Keratinocyte (primary cell): ENCODE measurements at regions not wholly inside any gene's neighbourhood (a gene's known extent, or its start where the extent isn't known, plus 50 kb on each side); places are given as distances from the start of the nearest gene placed in this dataset.

ENCODE experiments used
- DNase-seq: peaks from one replicate; pipeline ENCODE4 v3.0.0-alpha.2; 2011; ENCODE audit warnings: low read depth, missing footprints, low spot score
- FAIRE-seq: peaks from 2 replicates; lab custom pipeline; 2011; peaks lifted over from hg19 to GRCh38; lab: Jason Lieb, UNC
- H2AFZ ChIP-seq: 2 replicates; pipeline ENCODE4 v1.6.0; 2012; ENCODE audit warnings: low read length, control low read depth, inconsistent platforms; ENCODE audit not compliant: control insufficient read depth
- H3K27ac ChIP-seq: 2 replicates; pipeline ENCODE4 v1.5.1; 2011; ENCODE audit warnings: low read length; ENCODE audit not compliant: control insufficient read depth, insufficient read depth
- H3K27me3 ChIP-seq: 3 replicates; pipeline ENCODE4 v1.6.0; 2011; ENCODE audit warnings: low read length; ENCODE audit not compliant: control insufficient read depth, insufficient read depth; ENCODE audit errors: extremely low read depth
- H3K36me3 ChIP-seq, 2 experiments: 2 replicates in 1 of 2; 3 replicates in 1 of 2; pipeline ENCODE4 v1.5.1; 2011; ENCODE audit warnings: low read length in 2 of 2, mild to moderate bottlenecking in 1 of 2; ENCODE audit not compliant: control insufficient read depth in 2 of 2, insufficient read depth in 2 of 2; ENCODE audit errors: extremely low read depth in 1 of 2
- H3K4me1 ChIP-seq: 3 replicates; pipeline ENCODE4 v1.5.1; 2011; ENCODE audit warnings: low read length; ENCODE audit not compliant: control insufficient read depth, insufficient read depth; ENCODE audit errors: extremely low read depth
- H3K4me2 ChIP-seq: 3 replicates; pipeline ENCODE4 v1.6.0; 2011; ENCODE audit warnings: low read depth, low read length; ENCODE audit not compliant: control insufficient read depth, insufficient read depth; ENCODE audit errors: extremely low read depth
- H3K4me3 ChIP-seq, 3 experiments: fragments of 200-600 bp in 1 of 3; sonication (generic) in 1 of 3; 2 replicates in 2 of 3; 3 replicates in 1 of 3; pipeline ENCODE4 v1.5.1; 2011 to 2016; ENCODE audit warnings: low read length in 3 of 3, mild to moderate bottlenecking in 3 of 3, control low read depth in 2 of 3, inconsistent platforms in 1 of 3, low read depth in 1 of 3, mixed read lengths in 1 of 3, mixed run types in 1 of 3, moderate library complexity in 1 of 3; ENCODE audit not compliant: control insufficient read depth in 2 of 3, insufficient read depth in 2 of 3; ENCODE audit errors: extremely low read depth in 1 of 3
- H3K79me2 ChIP-seq: 2 replicates; pipeline ENCODE4 v1.6.0; 2012; ENCODE audit warnings: low read length; ENCODE audit not compliant: control insufficient read depth, insufficient read depth
- H3K9ac ChIP-seq: 3 replicates; pipeline ENCODE4 v1.6.0; 2011; ENCODE audit warnings: low read length; ENCODE audit not compliant: control insufficient read depth, insufficient read depth; ENCODE audit errors: extremely low read depth
- H3K9me1 ChIP-seq: 3 replicates; pipeline ENCODE4 v1.6.0; 2011; ENCODE audit warnings: low read length; ENCODE audit not compliant: control insufficient read depth, insufficient read depth; ENCODE audit errors: extremely low read depth
- H3K9me3 ChIP-seq: 2 replicates; pipeline ENCODE4 v1.5.1; 2012; ENCODE audit warnings: low read depth, low read length; ENCODE audit not compliant: control insufficient read depth
- H4K20me1 ChIP-seq: 3 replicates; pipeline ENCODE4 v1.6.0; 2011; ENCODE audit warnings: low read length; ENCODE audit not compliant: control insufficient read depth, insufficient read depth; ENCODE audit errors: extremely low read depth
- EZH2 ChIP-seq: IDR thresholded peaks from one replicate; pipeline ENCODE4 v1.6.1; 2012; ENCODE audit warnings: inconsistent platforms, mild to moderate bottlenecking, low read length, moderate library complexity
- dilution Hi-C: fragments of 300-500 bp; cut with MboI; formaldehyde crosslinking; loops from one replicate; pipeline ENCODE4 v1.7.0; 2020; ENCODE audit warnings: low sequenced_read_pairs; ENCODE audit not compliant: extremely low pct_ligation_motif_present
- TF ChIP-seq, protein P1 (sequence below), 3 experiments: IDR thresholded peaks in 1 of 3; conservative IDR thresholded peaks in 1 of 3; optimal IDR thresholded peaks in 1 of 3; 2 replicates in 2 of 3; 3 replicates in 1 of 3; pipeline versions ENCODE3 to v1.5.1; 2011; ENCODE audit warnings: low read length in 3 of 3, mild to moderate bottlenecking in 3 of 3, moderate library complexity in 2 of 3, control low read depth in 1 of 3, inconsistent platforms in 1 of 3; ENCODE audit not compliant: insufficient read depth in 2 of 3; ENCODE audit errors: extremely low read depth in 1 of 3

GRCh38 chrX:65925005-65925404 is 114.9 kb downstream of the VSIG4 start:
- H3K27me3 ChIP-seq = no peaks in the 10 kb centered on the region
- no peaks in the 10 kb centered on the region for H3K79me2 ChIP-seq
- H2AFZ ChIP-seq = no peak overlapping the region
- TF ChIP-seq, protein P1, sequence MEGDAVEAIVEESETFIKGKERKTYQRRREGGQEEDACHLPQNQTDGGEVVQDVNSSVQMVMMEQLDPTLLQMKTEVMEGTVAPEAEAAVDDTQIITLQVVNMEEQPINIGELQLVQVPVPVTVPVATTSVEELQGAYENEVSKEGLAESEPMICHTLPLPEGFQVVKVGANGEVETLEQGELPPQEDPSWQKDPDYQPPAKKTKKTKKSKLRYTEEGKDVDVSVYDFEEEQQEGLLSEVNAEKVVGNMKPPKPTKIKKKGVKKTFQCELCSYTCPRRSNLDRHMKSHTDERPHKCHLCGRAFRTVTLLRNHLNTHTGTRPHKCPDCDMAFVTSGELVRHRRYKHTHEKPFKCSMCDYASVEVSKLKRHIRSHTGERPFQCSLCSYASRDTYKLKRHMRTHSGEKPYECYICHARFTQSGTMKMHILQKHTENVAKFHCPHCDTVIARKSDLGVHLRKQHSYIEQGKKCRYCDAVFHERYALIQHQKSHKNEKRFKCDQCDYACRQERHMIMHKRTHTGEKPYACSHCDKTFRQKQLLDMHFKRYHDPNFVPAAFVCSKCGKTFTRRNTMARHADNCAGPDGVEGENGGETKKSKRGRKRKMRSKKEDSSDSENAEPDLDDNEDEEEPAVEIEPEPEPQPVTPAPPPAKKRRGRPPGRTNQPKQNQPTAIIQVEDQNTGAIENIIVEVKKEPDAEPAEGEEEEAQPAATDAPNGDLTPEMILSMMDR (optimal IDR thresholded peaks at IDR 0.05 in 1 of 3, IDR thresholded peaks at IDR 0.05 in 1 of 3, conservative IDR thresholded peaks at IDR 0.05 in 1 of 3; ENCODE audit: extremely low read depth in 1 of 3, insufficient read depth in 2 of 3, low read length in 3 of 3) = no peak
- TF ChIP-seq EZH2 = no peak
- H3K36me3 ChIP-seq = no peaks in the 10 kb centered on the region
- dilution Hi-C loops = no loop called here
- no peaks in the 10 kb centered on the region for H4K20me1 ChIP-seq
- no peak overlapping the region for H3K4me3 ChIP-seq
- H3K9me1 ChIP-seq = no peaks in the 10 kb centered on the region
- H3K4me1 ChIP-seq = peaks cover 15% of the 10 kb centered on the region
- no peak overlapping the region for H3K4me2 ChIP-seq
- FAIRE-seq (no peak), DNase-seq (peak; percentile 58)
- H3K9me3 ChIP-seq = peaks cover 8% of the 10 kb centered on the region
- no peak overlapping the region for H3K27ac ChIP-seq
- no peak overlapping the region for H3K9ac ChIP-seq

- Histone ChIP-seq H3K9ac (peak overlapping the region; percentile 51), H4K20me1 (no peaks in the 10 kb centered on the region), H3K9me1 (no peaks in the 10 kb centered on the region), H3K79me2 (no peaks in the 10 kb centered on the region), H3K27ac (peak overlapping the region; percentile 63), H3K4me3 (peak overlapping the region in 1 of 3 experiments; percentile 4), H3K36me3 (no peaks in the 10 kb centered on the region), H3K27me3 (no peaks in the 10 kb centered on the region), H2AFZ (peak overlapping the region; percentile 76), H3K4me2 (peak overlapping the region; percentile 9), H3K9me3 (peaks cover 2% of the 10 kb centered on the region), H3K4me1 (peaks cover 14% of the 10 kb centered on the region)
- DNase-seq = no peak
- dilution Hi-C loops = no loop called here
- no peak for FAIRE-seq
- TF ChIP-seq EZH2 = no peak
- TF ChIP-seq, protein P1 (optimal IDR thresholded peaks at IDR 0.05 in 1 of 3, IDR thresholded peaks at IDR 0.05 in 1 of 3, conservative IDR thresholded peaks at IDR 0.05 in 1 of 3; ENCODE audit: extremely low read depth in 1 of 3, insufficient read depth in 2 of 3, low read length in 3 of 3) = no peak
Observed at GRCh38 chrX:65921363-65921762, 118.5 kb downstream of the VSIG4 start.
